Fibroblast of upper back skin (primary cell): ENCODE measurements at regions not wholly inside any gene's neighbourhood (a gene's known extent, or its start where the extent isn't known, plus 50 kb on each side); places are given as distances from the start of the nearest gene placed in this dataset.
A peak's percentile ranks its signal among the peaks of the same experiment; 100 is the strongest.
"Not testable (repeated sequence)": the region's sequence is repeated elsewhere in the genome, so short reads cannot be mapped to it uniquely, and the experiment has no call there.

Source experiments
- DNase-seq: peaks from one replicate; pipeline ENCODE4 v3.0.0-alpha.2; 2013

- no peak for DNase-seq
Observed at GRCh38 chr7:104264285-104264684, 56.5 kb upstream of the ORC5 start.

- peak; percentile 10 for DNase-seq
Observed at GRCh38 chr7:104267701-104268368, 60.0 kb upstream of the ORC5 start.

GRCh38 chr7:104271948-104272347 is 56.5 kb upstream of the LHFPL3 start:
- DNase-seq = no peak

GRCh38 chr7:104272767-104273384 is 55.5 kb upstream of the LHFPL3 start:
- DNase-seq = peak; percentile 31

- DNase-seq = no peak
Observed at GRCh38 chr7:104275900-104276299, 52.5 kb upstream of the LHFPL3 start.

DNA sequence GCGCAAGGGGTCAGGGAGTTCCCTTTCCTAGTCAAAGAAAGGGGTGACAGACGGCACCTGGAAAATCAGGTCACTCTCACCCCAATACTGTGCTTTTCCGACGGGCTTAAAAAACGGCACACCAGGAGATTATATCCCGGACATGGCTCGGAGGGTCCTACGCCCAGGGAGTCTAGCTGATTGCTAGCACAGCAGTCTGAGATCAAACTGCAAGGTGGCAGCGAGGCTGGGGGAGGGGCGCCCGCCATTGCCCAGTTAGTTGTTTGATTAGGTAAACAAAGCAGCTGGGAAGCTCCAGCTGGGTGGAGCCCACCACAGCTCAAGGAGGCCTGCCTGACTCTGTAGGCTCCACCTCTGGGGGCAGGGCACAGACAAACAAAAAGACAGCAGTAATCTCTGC is 51.7 kb upstream of the LHFPL3 start:
- not testable (repeated sequence) for DNase-seq
